ENCODE measurements at regions not wholly inside any gene's neighbourhood (a gene's known extent, or its start where the extent isn't known, plus 50 kb on each side); places are given as distances from the start of the nearest gene placed in this dataset.

- Mint-ChIP-seq H3K4me3 (no peak overlapping the region), H3K4me1 (peaks cover 2 to 5% of the 10 kb centered on the region in 2 experiments; a peak in 3 of 4 replicates), H3K27ac (no peak overlapping the region), H3K27me3 (ENCODE audit: low read depth) (peaks cover 1% of the 10 kb centered on the region; the same call in 1 of the 2 replicates), H3K36me3 (ENCODE audit: insufficient read depth in 1 of 3, low read depth in 3 of 3) (no peaks in the 10 kb centered on the region), H3K9me3 (no peaks in the 10 kb centered on the region)
- no peaks in the 10 kb centered on the region for H3K79me1 ChIP-seq (ENCODE audit: insufficient read depth, low read depth, low read length, poor library complexity, severe bottlenecking)
- no peak overlapping the region for H3K27ac ChIP-seq (ENCODE audit: insufficient read length, low read depth, low read length)
- no peak overlapping the region for H3K18ac ChIP-seq (ENCODE audit: insufficient read length, low read depth, low read length)
- no peaks in the 10 kb centered on the region for H3K27me3 ChIP-seq (ENCODE audit: insufficient read depth, low read length)
- H3K23ac ChIP-seq (ENCODE audit: insufficient read length, low read depth, low read length), result no peak overlapping the region
- no peak overlapping the region for H3K4ac ChIP-seq (ENCODE audit: low read depth, low read length)
- H3T11ph ChIP-seq (ENCODE audit: low read length), result no peak overlapping the region
- no peak overlapping the region for H3K56ac ChIP-seq (ENCODE audit: insufficient read length, low read depth, low read length)
- H2BK12ac ChIP-seq (ENCODE audit: insufficient read length, low read depth, low read length), result no peak overlapping the region
- H4K5ac ChIP-seq (ENCODE audit: insufficient read length, low read depth, low read length), result no peak overlapping the region
- no peaks in the 10 kb centered on the region for H3K9me3 ChIP-seq (ENCODE audit: control insufficient read depth, low read depth, low read length)
- no peak overlapping the region for H3K4me2 ChIP-seq (ENCODE audit: insufficient read depth, insufficient read length, low read length)
- no peak overlapping the region for H2BK15ac ChIP-seq (ENCODE audit: low read depth, low read length)
- no peak overlapping the region for H3K9ac ChIP-seq (ENCODE audit: extremely low read depth, insufficient read length, low read length)
- no peak for DNase-seq
- no peak overlapping the region for H4K91ac ChIP-seq (ENCODE audit: insufficient read length, low read depth, low read length)
- no peaks in the 10 kb centered on the region for H3K4me1 ChIP-seq (ENCODE audit: insufficient read depth, low read length)
- no peak overlapping the region for H2AFZ ChIP-seq (ENCODE audit: low read length)
- no CpG with 5 or more reads among the region's 7 CpGs for WGBS (ENCODE audit: extremely low coverage, insufficient read length, low lambda C conversion rate)
- no peaks in the 10 kb centered on the region for H3K79me2 ChIP-seq (ENCODE audit: insufficient read depth, low read length)
- no peak overlapping the region for H3K14ac ChIP-seq (ENCODE audit: insufficient read depth, low read length)
- H4K20me1 ChIP-seq (ENCODE audit: control insufficient read depth, insufficient read depth, insufficient read length), result no peaks in the 10 kb centered on the region
- no peak overlapping the region for H2BK20ac ChIP-seq (ENCODE audit: low read depth, low read length, poor library complexity, severe bottlenecking)
- no peak overlapping the region for H4K8ac ChIP-seq (replicated peaks; ENCODE audit: insufficient read length, low read depth, low read length)
- no peak overlapping the region for H2BK120ac ChIP-seq (ENCODE audit: low read depth, low read length, poor library complexity, severe bottlenecking)
- no peak for TF ChIP-seq CTCF (conservative IDR thresholded peaks at IDR 0.05)
- H2BK5ac ChIP-seq (ENCODE audit: insufficient read length, low read length), result no peak overlapping the region
- H3K23me2 ChIP-seq (ENCODE audit: insufficient read length, low read depth, low read length, poor library complexity, severe bottlenecking), result no peaks in the 10 kb centered on the region
- no peak overlapping the region for H2AK5ac ChIP-seq (ENCODE audit: insufficient read length, low read length)
Observed at GRCh38 chr6:125558241-125558843, 191.1 kb upstream of the HEY2 start.
